OCI-LY3 (cell line): ENCODE measurements at regions not wholly inside any gene's neighbourhood (a gene's known extent, or its start where the extent isn't known, plus 50 kb on each side); places are given as distances from the start of the nearest gene placed in this dataset.
A peak's percentile ranks its signal among the peaks of the same experiment; 100 is the strongest.

Source experiments
- H2AFZ ChIP-seq: fragments of 200-600, 300-600 bp; shearing (Covaris generic); 2 replicates; pipeline ENCODE4 v1.6.0; 2014; ENCODE audit warnings: antibody characterized with exemption, low read depth, low read length
- H3K27ac ChIP-seq: fragments of 200-600, 300-600 bp; sonication (generic); 2 replicates; pipeline ENCODE4 v1.5.1; 2014; ENCODE audit warnings: mild to moderate bottlenecking, low read length, moderate library complexity, mixed read lengths
- H3K27me3 ChIP-seq: fragments of 200-600, 300-600 bp; sonication (generic); 2 replicates; pipeline ENCODE4 v1.6.1; 2014; ENCODE audit warnings: low read depth, low read length, mixed read lengths
- H3K36me3 ChIP-seq: fragments of 200-600, 300-600 bp; sonication (generic); replicated peaks from 2 replicates; pipeline ENCODE3; 2014; ENCODE audit warnings: low read depth, low read length, mixed read lengths
- H3K4me1 ChIP-seq: fragments of 300-600, 200-600 bp; sonication (generic); 2 replicates; pipeline ENCODE4 v1.6.1; 2014; ENCODE audit warnings: low read length, mixed read lengths
- H3K4me2 ChIP-seq: fragments of 200-600, 300-600 bp; sonication (generic); 2 replicates; pipeline ENCODE4 v1.6.1; 2014; ENCODE audit warnings: low read length, mixed read lengths
- H3K4me3 ChIP-seq: fragments of 300-600, 200-600 bp; sonication (generic); 2 replicates; pipeline ENCODE4 v1.5.1; 2014; ENCODE audit warnings: antibody characterized with exemption, mild to moderate bottlenecking, low read length, moderate library complexity
- H3K79me2 ChIP-seq: fragments of 300-600, 200-600 bp; shearing (Covaris generic); 2 replicates; pipeline ENCODE4 v1.6.1; 2014; ENCODE audit warnings: mild to moderate bottlenecking, low read length, mixed read lengths
- H3K9ac ChIP-seq: fragments of 300-600, 200-600 bp; shearing (Covaris generic); 2 replicates; pipeline ENCODE4 v1.6.0; 2014; ENCODE audit warnings: mild to moderate bottlenecking, low read length, moderate library complexity
- H3K9me3 ChIP-seq: fragments of 200-600, 300-600 bp; shearing (Covaris generic); 2 replicates; pipeline ENCODE4 v1.6.1; 2014; ENCODE audit warnings: low read length, mixed read lengths; ENCODE audit not compliant: insufficient read depth
- H4K20me1 ChIP-seq: fragments of 200-600, 300-600 bp; sonication (generic); 2 replicates; pipeline ENCODE4 v1.6.1; 2016; ENCODE audit warnings: low read length, mixed read lengths; ENCODE audit not compliant: insufficient read depth
- CTCF ChIP-seq: fragments of 200-600, 300-600 bp; sonication (generic); IDR thresholded peaks from 2 replicates; pipeline ENCODE4 v1.5.1; 2014; ENCODE audit warnings: antibody characterized with exemption, low read length, low read depth
- EZH2phosphoT487 ChIP-seq: fragments of 200-600 bp; shearing (Covaris generic); IDR thresholded peaks from 2 replicates; pipeline ENCODE4 v1.6.1; 2018; ENCODE audit warnings: antibody characterized with exemption, mixed run types, low read depth

- H2AFZ ChIP-seq: no peak overlapping the region
- H3K9me3 ChIP-seq: peaks cover 16% of the 10 kb centered on the region; the same call in 1 of the 2 replicates
- H3K27me3 ChIP-seq: no peaks in the 10 kb centered on the region
- H3K27ac ChIP-seq: no peak overlapping the region
- H3K4me3 ChIP-seq: no peak overlapping the region
- TF ChIP-seq CTCF (no peak), EZH2phosphoT487 (no peak)
- H3K9ac ChIP-seq: no peak overlapping the region
- H3K4me2 ChIP-seq: no peak overlapping the region
- no peaks in the 10 kb centered on the region for H4K20me1 ChIP-seq
- H3K4me1 ChIP-seq: no peaks in the 10 kb centered on the region
- peaks cover 6% of the 10 kb centered on the region for H3K36me3 ChIP-seq
- H3K79me2 ChIP-seq: no peaks in the 10 kb centered on the region
Measured at GRCh38 chr3:82957079-82957478, 1195.6 kb upstream of the GBE1 start.

GRCh38 chr3:82954486-82954885 lies 1193.0 kb upstream of the GBE1 start:
- TF ChIP-seq CTCF (no peak), EZH2phosphoT487 (no peak)

GRCh38 chr3:82942041-82942440 lies 1180.6 kb upstream of the GBE1 start:
- TF ChIP-seq EZH2phosphoT487 (no peak), CTCF (no peak)
- H3K4me2 ChIP-seq: peak overlapping the region; percentile 2; the same call in 1 of the 2 replicates
- H3K79me2 ChIP-seq: no peaks in the 10 kb centered on the region
- peaks cover 17% of the 10 kb centered on the region for H3K36me3 ChIP-seq
- H3K27ac ChIP-seq: peak overlapping the region; percentile 31
- peaks cover 19% of the 10 kb centered on the region; the same call in 1 of the 2 replicates for H3K9me3 ChIP-seq
- H4K20me1 ChIP-seq: no peaks in the 10 kb centered on the region
- H3K4me1 ChIP-seq: peaks cover 9% of the 10 kb centered on the region
- no peak overlapping the region for H3K9ac ChIP-seq
- H3K4me3 ChIP-seq: no peak overlapping the region
- H2AFZ ChIP-seq: no peak overlapping the region
- no peaks in the 10 kb centered on the region for H3K27me3 ChIP-seq

More at GRCh38 chr3:82954486-82954885, 1193.0 kb upstream of the GBE1 start:
- Histone ChIP-seq H3K4me3 (no peak overlapping the region), H2AFZ (no peak overlapping the region), H3K27ac (no peak overlapping the region), H4K20me1 (no peaks in the 10 kb centered on the region), H3K27me3 (no peaks in the 10 kb centered on the region), H3K4me2 (no peak overlapping the region), H3K9me3 (peaks cover 16% of the 10 kb centered on the region; the same call in 1 of the 2 replicates), H3K9ac (no peak overlapping the region), H3K4me1 (no peaks in the 10 kb centered on the region), H3K79me2 (no peaks in the 10 kb centered on the region), H3K36me3 (peaks cover 6% of the 10 kb centered on the region)

GRCh38 chr3:82940124-82940523 lies 1178.7 kb upstream of the GBE1 start:
- H3K4me1 ChIP-seq: peaks cover 9% of the 10 kb centered on the region
- H3K79me2 ChIP-seq: no peaks in the 10 kb centered on the region
- H3K36me3 ChIP-seq: peaks cover 17% of the 10 kb centered on the region
- no peaks in the 10 kb centered on the region for H3K27me3 ChIP-seq
- H3K27ac ChIP-seq: no peak overlapping the region
- TF ChIP-seq EZH2phosphoT487 (no peak), CTCF (no peak)
- H3K9me3 ChIP-seq: peaks cover 19% of the 10 kb centered on the region; the same call in 1 of the 2 replicates
- H2AFZ ChIP-seq: no peak overlapping the region
- H3K4me3 ChIP-seq: no peak overlapping the region
- no peak overlapping the region for H3K4me2 ChIP-seq
- no peaks in the 10 kb centered on the region for H4K20me1 ChIP-seq
- no peak overlapping the region for H3K9ac ChIP-seq
